IPS-18c (cell line): ENCODE measurements at regions not wholly inside any gene's neighbourhood (a gene's known extent, or its start where the extent isn't known, plus 50 kb on each side); places are given as distances from the start of the nearest gene placed in this dataset.

ENCODE experiments used
- H3K4me3 ChIP-seq: 2 replicates; pipeline ENCODE4 v1.7.0; 2013; ENCODE audit warnings: low read depth, mild to moderate bottlenecking, low read length, moderate library complexity; ENCODE audit not compliant: insufficient read depth
- H3K9me3 ChIP-seq: one replicate; pipeline ENCODE4 v1.6.1; 2013; ENCODE audit warnings: mild to moderate bottlenecking, low read length, moderate library complexity; ENCODE audit not compliant: control insufficient read depth, insufficient read depth

- no peak overlapping the region for H3K4me3 ChIP-seq
- no peaks in the 10 kb centered on the region for H3K9me3 ChIP-seq
These were observed 107.6 kb upstream of the KHDRBS2 start for GRCh38 chr6:62393608-62394007.

- no peak overlapping the region for H3K4me3 ChIP-seq
- H3K9me3 ChIP-seq = no peaks in the 10 kb centered on the region
These were observed 106.3 kb upstream of the KHDRBS2 start for GRCh38 chr6:62392291-62392690.

DNA sequence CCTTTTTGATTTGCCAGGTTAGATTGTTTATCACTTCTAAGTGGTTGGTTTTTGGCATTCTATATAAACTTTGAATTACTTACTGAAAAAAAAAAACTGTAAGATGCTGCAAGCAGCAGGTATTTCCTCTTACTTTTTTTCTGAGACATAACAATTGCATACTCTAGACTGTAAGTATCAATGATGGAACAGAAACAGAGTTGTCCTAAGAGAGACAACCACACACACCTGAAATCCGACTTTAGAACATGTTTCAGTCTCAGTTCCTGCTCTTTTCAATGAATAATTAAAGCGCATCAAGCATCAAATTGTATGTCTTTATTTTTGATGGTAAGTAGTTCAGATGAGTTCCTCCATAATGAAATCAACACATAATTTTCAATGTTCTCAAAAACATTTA is 105.3 kb upstream of the KHDRBS2 start:
- H3K4me3 ChIP-seq = no peak overlapping the region
- H3K9me3 ChIP-seq = no peaks in the 10 kb centered on the region

DNA sequence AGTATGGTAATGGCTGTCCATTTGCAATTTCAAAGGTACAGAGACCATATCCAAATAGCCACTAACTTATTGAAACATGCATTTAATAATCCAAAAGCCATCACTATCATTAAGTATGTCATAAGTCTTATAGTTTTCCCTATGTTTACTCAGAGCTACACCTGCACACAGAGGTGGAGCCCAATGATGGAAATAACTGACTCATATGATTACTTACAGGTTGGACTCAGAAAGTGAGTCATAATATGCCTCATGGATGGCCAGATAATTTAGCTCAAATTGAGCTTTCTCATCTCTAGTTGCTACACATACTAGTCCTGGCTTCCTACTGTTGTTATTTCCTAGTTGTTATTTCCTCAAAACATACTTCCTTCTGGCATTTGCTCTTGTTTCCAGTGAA is 104.4 kb upstream of the KHDRBS2 start:
- no peak overlapping the region for H3K4me3 ChIP-seq
- no peaks in the 10 kb centered on the region for H3K9me3 ChIP-seq

DNA sequence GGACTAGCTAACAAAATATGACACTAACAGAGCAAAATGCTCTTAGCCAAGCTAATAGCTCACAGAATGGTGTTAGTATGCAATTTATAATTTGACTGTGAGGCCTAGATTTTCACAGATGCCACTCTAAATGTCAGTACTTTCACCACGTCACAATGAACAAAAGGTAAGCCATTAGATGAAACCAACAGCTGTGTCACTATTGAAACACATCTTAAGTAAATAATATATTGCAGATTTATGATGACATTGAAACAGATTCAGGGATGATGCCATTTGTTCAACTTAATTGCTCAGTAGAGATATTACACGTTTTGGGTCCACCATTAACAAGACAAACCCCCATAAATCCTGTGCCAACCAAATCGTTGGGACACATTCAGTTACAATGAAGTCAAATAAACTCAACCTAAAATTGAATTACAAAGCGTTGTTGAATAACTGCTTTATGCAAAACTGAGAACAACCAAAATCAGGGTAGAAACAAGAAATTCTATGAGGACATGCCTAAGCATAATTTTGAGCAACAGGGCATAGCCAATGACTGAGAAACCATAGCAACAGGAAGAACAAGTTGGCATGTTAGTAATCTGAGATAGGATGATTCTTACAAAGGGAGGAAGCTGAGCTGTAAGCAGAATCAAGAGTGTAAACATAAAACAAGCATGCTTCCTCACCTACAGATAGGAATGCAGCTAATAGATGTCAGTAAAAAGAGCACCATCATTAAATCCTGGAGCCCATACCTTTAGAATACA is 85.6 kb upstream of the KHDRBS2 start:
- no peak overlapping the region for H3K4me3 ChIP-seq
- H3K9me3 ChIP-seq = peaks cover 2% of the 10 kb centered on the region

DNA sequence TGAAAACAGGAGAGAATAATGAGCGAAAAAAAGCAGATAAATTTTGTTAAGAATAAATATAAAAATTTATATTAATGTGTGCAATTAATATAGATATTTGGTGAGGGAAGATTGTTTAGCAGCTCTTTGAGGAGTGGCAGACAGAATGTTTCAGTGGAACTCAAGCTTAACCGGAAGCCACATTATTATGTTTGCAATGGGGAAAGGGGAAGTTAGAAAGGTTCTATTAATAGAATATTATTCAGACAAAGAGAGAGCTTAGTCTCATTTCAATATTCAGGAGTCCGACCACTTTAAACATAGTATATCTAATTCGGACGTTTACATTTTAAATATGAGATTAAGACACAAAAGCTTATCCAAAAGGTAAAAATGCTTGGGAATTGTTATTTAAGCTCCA is 81.6 kb upstream of the KHDRBS2 start:
- H3K9me3 ChIP-seq = peaks cover 2% of the 10 kb centered on the region
- no peak overlapping the region for H3K4me3 ChIP-seq

DNA sequence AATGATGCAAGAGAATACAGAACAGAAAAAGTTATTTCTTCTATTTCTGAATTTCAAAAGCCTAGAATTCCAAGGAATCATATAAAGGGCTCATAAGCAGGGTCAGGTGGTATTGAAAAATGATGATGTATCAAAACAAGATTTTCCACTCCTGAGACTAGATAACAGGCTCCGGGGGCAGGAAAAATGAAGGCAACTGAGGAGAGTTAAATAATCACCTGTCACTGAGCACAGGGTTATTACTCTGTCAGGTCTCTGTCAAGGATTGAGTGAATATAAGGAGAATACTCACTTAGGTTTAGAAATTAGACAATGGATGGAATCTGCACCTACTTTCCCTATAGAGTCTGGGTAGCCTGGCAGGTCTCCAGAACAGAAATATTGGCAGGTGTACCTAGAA is 76.1 kb upstream of the KHDRBS2 start:
- Histone ChIP-seq H3K9me3 (no peaks in the 10 kb centered on the region), H3K4me3 (no peak overlapping the region)

DNA sequence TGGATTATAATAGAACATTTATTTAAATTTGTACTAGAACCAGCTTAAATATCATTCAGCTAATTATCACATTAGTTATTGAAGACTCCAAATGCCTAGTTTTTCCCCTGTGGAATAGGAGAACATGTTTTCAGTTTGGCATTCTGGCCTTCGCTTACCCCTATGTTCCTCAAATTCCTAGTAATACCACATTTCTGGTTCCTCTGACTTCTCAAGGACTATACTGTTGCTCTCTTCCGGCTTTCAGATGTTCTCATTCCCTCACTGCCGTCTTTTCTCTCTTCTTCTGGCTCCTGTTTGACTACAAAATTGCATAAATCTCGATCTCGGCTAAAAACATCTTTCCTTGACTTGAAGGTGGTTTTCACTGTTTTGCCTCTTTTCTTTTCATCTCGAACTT is 71.8 kb upstream of the KHDRBS2 start:
- Histone ChIP-seq H3K9me3 (no peaks in the 10 kb centered on the region), H3K4me3 (no peak overlapping the region)

GRCh38 chr6:62354261-62354660 is 68.2 kb upstream of the KHDRBS2 start:
- Histone ChIP-seq H3K4me3 (no peak overlapping the region), H3K9me3 (no peaks in the 10 kb centered on the region)

GRCh38 chr6:62345962-62346689 is 60.1 kb upstream of the KHDRBS2 start:
- Histone ChIP-seq H3K4me3 (no peak overlapping the region), H3K9me3 (no peaks in the 10 kb centered on the region)

GRCh38 chr6:62345446-62345845 is 59.4 kb upstream of the KHDRBS2 start:
- Histone ChIP-seq H3K9me3 (no peaks in the 10 kb centered on the region), H3K4me3 (no peak overlapping the region)

DNA sequence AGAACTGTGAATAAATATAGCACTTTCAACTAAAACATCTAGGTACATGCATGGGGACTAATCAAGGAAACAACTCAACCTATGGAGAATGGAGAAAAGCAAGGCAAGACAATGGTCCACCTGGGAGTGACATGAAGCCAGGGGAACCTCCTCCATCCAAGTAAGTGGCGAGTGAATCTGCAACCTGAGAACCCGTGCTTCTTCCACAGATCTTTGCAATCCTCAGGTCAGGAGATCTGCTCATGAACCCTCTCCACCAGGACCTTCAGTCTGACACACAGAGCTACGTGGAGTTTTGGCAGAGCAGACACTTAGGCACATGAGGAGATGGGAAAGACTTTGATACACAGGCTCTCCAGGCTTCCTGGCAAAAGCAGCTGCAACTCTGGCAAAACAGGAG is 58.8 kb upstream of the KHDRBS2 start:
- no peak overlapping the region for H3K4me3 ChIP-seq
- no peaks in the 10 kb centered on the region for H3K9me3 ChIP-seq

GRCh38 chr6:62338477-62338876 is 52.5 kb upstream of the KHDRBS2 start:
- H3K4me3 ChIP-seq = no peak overlapping the region

More at GRCh38 chr6:62338477-62338876, 52.5 kb upstream of the KHDRBS2 start:
- no peaks in the 10 kb centered on the region for H3K9me3 ChIP-seq
